LoVo (cell line): ENCODE measurements at regions not wholly inside any gene's neighbourhood (a gene's known extent, or its start where the extent isn't known, plus 50 kb on each side); places are given as distances from the start of the nearest gene placed in this dataset.

Source experiments
- DNase-seq: peaks from one replicate; pipeline ENCODE4 v3.0.0-alpha.2; 2016; ENCODE audit warnings: low spot score

- DNase-seq, result no peak
These were observed 228.8 kb downstream of the CDH11 start for GRCh38 chr16:64892835-64893785.

GRCh38 chr16:64889446-64889845 is 232.4 kb downstream of the CDH11 start:
- DNase-seq, result no peak

DNA sequence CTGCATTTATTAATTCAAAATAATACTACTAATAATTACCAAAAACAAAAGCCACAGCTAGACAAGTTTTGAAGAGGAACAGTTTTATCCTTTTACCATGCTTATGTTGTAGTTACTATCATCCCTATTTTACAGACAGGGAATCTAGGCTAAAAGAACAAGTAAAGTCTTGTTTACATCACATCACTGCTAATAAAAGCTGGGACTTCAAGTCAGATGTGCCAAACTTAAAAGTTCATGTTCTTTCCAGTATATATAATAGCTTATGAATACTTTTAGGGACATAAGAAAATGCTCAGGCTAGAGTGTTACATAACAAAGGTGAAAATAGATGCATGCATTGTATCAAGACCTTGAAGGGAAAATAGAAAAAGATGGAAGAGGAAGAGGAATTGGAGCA is 234.2 kb downstream of the CDH11 start:
- no peak for DNase-seq

DNA sequence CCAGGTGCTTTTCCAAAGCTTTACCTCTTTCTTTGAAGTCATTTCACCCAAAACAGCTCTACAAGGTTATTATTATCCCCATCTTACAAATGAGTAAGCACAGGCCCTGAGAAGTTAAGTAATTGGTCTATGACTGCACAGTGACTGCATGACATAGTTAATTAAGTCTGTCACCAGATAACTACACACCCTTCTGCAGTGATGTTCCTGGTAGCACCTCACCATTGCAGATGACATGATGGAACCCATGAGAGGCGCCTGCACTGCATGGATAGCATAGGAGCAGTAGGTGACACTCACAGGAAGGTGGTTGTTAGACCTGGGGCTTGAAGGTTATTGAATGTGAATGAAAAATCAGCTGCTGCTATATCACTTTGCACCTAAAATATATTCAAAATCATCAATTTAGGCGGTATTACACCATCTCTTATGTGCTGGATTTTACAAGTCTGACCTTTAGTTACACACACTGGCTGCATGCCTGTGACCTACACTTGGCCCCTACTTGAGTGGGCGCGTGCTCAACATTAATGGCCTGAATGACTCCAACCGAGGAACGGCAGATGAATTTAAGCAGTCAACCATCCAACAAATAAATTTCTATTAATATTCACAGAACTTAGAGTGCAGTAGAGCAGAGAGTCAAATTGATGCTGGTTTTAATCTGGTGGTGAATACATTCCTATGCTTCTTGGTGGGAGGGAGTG is 239.6 kb downstream of the CDH11 start:
- no peak for DNase-seq

DNA sequence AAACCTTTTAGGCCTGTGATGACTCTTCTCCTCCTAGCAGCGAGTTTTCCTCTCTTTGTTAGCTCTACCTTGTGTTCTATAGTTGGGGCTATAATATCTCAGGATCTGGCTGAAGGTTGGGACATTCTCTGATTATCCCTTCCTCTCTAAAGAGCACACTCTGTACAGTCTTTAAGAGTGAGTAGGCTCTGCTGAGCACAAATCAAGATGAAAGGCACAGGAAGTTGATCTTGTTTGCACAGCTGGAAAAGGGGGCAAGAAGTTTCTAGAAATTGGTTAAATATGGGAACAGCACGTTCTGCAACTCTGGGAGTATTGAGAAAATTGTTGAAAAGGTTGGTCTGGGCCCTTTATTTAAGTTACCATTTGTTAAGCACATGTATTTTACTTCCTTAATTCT is 240.9 kb downstream of the CDH11 start:
- no peak for DNase-seq

DNA sequence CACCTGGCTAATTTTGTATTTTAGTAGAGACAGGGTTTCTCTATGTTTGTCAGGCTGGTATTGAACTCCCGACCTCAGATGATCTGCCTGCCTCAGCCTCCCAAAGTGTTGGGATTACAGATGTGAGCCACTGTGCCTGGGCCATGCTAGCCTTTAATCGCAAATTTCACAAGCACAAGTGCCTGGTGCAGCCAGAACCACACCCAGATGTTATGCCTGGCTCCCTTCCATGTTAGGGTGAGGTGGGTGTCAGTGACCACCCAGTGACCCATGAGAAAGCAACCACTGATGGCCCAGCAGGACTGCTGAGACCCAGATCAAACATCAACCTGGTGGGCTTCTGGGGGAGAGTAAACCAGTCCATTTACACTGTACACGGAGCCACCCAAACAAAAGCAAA is 241.9 kb downstream of the CDH11 start:
- DNase-seq, result no peak

DNA sequence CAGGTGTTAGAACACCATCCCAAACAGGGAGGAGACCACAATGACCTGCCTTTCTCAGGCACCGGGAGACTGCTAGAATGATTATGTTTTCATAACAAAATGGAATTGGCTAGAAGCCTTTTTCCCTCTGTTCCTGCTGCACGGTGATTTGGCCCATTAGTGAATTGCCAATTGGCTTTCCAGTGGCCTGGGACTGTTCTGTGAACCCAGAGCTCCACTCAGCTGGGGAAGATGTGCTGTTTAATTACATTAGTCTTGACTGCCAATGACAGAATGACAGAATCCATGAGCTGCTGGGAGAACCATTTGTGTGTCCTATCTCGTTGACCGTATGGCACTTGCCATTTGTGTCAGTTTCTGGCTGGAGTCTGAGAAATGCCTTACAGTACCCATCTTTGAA is 242.9 kb downstream of the CDH11 start:
- no peak for DNase-seq

DNA sequence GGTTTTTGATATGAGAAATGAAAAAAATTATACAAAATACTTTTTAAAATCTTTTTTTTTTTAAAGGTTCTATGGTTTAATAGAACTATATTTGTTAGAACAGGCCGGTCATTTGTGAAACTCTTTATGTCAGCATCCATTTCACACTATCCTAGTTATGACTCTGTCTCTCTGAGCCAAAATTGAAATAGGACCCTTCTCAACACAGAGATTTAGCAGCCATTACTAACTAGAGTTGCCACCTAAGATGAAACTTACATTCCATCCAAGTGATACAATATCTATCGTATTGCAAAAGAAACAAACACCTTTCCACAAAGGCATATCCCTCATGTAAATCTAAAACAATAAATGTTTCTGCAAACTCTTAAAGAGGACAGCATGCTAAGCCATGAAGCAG is 249.8 kb downstream of the CDH11 start:
- DNase-seq, result no peak

DNA sequence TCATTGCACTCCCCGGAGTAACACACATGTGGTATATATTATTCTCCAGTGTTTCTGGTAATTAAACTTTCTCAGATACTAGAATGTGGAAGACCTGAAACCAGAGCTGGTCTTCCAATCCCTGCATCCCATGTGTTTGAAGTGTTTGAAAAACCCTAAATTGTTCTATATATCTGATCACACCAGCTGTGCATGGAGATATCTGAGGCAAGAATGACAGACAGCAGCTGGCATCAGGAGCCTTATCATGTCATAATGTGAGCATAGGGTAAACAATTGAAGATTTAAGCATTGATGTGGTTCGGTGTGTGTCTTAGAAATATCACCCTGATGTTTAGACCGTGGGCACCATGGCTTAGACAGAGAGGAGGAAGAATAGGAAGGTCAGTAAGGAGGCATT is 251.0 kb downstream of the CDH11 start:
- no peak for DNase-seq

DNA sequence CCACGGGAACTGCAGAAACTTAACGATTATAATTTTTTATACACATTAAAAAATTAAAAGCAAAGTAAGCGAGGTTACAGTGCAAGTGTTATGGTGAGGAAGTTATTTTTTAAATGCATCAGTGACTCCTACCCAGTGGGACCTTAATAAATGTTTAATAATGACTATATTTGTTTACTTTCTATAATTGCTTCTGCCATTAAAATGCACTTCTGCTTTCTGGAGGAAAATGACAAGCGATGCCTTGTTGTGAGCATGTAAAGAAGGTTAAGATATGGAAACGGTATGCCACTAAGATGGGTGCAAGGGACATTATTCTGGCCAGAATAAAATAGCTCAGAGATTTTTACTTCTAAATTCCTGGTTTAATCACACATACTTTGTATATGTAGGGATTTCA is 252.1 kb downstream of the CDH11 start:
- DNase-seq, result no peak

- DNase-seq, result no peak
These were observed 255.8 kb downstream of the CDH11 start for GRCh38 chr16:64866021-64866420.

DNA sequence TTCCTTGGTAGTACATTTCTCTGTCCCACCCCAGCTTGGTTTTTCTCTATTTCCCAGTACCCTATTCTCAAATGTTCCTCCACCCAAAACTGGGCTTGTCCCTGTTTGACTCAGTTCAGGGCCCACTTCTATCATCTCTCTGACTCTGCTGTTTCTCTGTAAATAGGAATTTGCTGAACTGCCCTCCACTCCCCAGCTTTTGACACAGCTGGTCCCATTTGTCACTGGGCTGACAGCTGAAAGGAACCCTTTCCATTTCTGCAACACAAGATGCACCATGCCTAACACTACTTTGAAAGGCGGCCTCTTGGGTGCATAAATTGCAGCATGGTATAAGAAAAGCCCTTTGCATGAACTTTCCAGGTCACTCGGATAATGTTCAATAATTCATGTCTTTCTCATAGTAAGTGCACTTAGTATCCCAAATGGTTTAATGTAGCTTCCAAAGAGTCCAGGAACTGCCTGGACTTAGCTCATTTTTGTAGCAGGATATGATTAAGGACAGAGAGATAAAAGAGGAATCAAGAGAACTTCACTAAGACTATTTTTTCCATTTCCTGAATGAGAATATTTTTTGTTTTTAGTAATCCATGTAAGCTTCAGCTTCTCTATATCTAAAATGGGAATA is 256.7 kb downstream of the CDH11 start:
- no peak for DNase-seq

DNA sequence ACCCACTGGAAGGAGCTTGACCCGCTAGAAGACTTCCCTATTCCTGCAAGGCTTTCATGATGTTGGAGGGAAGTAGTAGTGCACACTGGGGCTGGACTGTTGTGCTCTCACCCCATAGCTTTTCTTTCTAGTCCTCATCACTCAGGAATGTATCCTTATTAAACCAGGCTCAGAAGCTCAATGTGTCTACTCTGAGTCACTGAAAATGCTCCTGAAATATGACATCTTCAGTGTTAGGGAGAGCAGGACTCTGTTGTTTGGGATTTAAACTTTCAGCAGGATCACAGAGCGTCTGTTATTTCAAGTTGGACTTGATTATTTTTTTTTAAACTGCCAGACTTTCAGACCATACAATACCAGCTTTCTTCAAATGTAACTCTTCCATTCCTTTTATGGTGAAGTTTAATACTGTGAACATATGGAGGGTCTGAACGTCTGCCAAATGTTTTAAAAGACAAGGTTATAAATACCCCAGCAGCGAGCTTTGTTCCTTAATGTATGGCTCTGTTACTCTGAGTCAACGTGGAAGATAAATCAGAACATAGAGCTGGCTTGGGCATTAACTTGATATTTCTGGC is 257.5 kb downstream of the CDH11 start:
- peak; percentile 8 for DNase-seq

GRCh38 chr16:64858076-64858475 is 263.8 kb downstream of the CDH11 start:
- no peak for DNase-seq

DNA sequence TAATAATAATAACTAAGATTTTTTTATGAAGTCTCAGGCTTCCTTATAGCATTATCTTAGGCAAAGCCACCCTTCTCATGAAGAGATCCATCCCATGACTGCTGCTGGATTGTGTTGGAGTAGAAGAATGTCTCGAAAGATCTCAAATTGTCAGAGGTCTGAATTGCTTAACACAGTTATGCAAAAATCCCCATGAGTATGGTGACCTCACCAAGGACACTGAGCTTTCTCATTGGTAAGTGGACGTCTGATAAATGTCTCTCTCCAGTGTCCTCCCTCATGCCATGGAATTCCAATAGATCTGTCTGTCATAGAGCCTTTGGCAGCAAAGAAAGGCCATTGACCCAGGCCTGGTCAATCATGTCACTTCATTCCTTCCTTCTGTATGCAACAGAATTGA is 264.5 kb downstream of the CDH11 start:
- no peak for DNase-seq

DNA sequence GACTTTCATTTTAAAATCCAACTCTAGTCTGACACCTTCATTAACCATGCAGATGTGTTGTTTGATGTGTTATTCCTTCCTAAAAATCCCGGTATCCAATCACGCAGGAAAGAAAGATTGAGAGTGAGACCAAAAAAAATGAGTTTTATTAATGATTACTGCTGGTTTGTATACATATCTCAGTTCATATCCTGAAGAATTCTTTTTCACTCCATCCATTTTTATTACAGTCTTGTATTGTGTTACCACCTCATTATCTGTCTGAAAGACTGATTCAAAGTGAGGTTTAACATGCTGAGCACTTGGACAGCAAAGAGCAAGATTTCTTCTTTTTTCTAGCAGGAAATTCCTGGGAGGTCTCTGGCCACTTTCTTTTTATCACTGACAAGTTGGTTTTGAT is 268.3 kb downstream of the CDH11 start:
- no peak for DNase-seq

DNA sequence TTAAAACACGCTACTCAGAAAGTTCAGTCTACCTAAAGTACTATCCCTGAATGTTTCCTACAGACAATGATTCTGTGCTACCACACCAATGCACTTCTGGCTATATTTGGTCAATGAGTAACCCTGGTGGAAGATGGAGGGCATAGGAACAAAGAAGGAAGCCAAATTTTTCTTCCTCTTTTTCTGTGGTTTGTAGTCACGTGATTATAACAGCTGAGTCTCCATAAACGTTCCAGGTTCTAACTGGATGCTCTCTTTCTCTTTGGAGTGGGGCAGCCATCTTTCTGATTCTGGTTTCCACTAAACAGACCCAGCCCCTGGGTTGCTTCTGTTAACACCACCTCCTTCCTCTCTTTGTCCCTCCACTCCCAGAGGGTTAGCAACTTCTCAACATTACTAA is 274.9 kb downstream of the CDH11 start:
- DNase-seq, result no peak

DNA sequence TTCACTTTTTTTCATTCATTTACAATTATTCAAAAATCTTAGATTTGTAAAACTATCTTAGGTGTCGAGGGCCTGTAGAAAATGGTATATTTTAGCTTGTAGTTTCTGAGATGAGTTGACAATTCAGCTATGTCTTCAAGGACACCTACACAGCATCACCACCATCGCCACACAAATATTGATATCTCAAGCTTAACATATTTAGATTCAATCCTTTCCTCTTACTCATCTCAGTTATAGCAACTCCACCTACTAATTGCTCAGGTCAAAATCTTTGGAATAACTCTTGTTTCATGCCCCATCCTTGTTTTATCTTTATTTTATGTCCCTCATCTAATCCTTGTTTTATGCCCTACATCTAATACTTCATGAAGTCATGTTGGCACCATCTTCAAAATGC is 276.8 kb downstream of the CDH11 start:
- no peak for DNase-seq

DNA sequence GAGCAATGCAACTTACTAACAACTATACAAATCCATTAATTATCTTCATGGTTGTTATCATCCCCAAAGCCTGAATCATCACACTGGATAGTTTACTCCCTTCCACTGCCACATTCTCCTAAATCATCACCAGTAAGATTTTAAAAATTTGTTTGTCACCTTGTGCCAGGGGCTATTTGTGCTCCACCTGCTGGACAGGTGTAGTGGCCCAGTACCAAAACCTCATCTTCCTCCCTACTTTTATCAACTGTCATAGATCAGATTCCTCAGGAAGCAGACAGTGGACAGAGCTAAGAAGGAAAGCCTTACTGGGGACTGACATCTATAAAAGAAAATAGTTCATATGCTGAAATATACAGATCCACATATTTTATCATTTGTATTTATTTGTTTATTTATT is 280.4 kb downstream of the CDH11 start:
- DNase-seq, result no peak

DNA sequence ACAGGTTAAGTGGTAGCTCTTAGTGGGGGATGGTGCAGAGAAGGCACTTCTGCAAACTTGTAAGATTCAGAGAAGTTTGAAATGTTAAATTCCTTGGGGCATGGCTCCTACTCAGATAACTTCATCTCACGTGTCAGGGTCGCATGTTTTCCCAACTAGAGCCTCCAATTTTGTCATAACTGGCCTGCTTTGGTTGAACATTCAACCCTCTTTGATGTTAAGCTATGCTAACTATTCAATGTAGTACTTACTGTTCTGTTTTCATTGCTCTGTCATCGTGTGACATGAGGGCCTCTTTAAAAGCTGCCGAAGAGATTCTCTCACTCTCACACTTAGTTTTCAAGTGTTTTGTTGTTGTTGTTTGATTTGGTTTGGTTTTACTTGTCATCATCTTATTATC is 280.8 kb downstream of the CDH11 start:
- no peak for DNase-seq

DNA sequence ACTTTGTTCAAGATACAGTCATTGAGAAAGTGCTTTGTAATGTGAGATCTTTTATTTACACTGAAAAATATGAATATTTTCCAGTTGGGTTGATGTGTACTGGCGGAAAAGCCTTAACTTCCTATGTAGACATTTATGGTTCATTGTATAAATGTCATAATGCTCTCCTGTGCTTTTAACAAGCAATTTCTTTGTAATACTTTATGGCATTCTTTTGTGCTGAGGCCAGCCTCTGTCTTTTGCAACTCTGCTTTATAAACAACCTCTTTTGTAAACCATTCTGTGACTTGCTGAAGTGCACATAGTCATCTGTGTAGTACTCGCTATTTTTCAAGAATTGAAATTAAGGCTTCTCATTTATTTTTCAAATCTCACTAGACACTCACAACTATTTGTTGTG is 291.2 kb downstream of the CDH11 start:
- DNase-seq, result no peak

GRCh38 chr16:64829678-64830077 is 292.2 kb downstream of the CDH11 start:
- DNase-seq, result no peak

DNA sequence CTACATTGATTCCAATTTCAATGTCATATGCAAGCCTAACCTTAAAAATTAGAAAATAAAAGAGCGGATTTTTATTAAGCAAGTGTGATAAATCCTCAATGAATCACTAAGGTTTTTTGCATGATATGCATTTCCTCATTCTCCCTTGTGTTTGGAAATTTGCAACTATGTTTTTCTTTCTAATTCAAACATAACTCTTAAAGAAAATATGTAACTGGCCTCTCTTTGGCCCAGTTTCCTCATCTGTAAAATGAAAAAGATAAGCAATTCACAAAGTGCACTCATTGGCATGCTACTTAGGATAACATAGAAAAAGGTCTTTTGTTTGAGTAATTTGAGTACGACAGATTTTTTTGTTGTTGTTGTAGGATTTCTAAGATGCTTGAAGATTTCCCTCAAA is 295.5 kb downstream of the CDH11 start:
- DNase-seq, result no peak
